ENCODE measurements at regions not wholly inside any gene's neighbourhood (a gene's known extent, or its start where the extent isn't known, plus 50 kb on each side); places are given as distances from the start of the nearest gene placed in this dataset.

DNA sequence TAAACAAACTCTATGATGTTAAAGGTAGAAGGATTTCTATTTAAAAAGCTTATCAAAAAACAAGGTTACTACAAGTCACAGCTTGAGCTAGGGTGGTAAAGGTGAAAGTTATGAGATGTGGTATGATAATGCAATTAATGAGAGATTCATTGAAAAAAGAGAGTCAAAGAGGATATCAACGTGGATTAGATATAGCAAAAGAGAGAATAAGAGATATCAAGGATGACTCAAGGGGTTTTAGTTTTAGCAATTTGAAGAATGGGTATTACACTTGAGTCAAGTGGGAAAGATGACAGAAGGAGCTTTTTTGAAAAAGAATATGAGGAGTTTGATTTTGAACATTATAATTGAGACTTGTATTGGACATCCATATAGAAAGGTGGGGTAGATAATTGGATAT is 59.8 kb downstream of the NUTM2E start:
- Histone ChIP-seq H3K9me3 (no peaks in the 10 kb centered on the region), H3K9me2 (no peaks in the 10 kb centered on the region), H3F3A (replicated peaks; ENCODE audit: insufficient read depth) (no peaks in the 10 kb centered on the region), H3K4me3 (ENCODE audit: low read depth in 2 of 2, low read length in 1 of 2) (no peak overlapping the region), H3K4me1 (ENCODE audit: control insufficient read depth in 1 of 2, insufficient read depth in 2 of 2, low read depth in 1 of 2, low read length in 1 of 2) (no peaks in the 10 kb centered on the region; a peak in 1 of 4 replicates), H3K36me3 (replicated peaks in 1 of 2; ENCODE audit: control insufficient read depth in 1 of 2, insufficient read depth in 2 of 2, low read length in 1 of 2) (no peaks in the 10 kb centered on the region), H3K27me3 (ENCODE audit: insufficient read depth) (no peaks in the 10 kb centered on the region), H3K79me2 (ENCODE audit: insufficient read depth) (no peaks in the 10 kb centered on the region), H3K4me2 (no peak overlapping the region), H2AFZ (ENCODE audit: low read depth) (no peak overlapping the region), H3K27ac (ENCODE audit: low read depth in 2 of 2, low read length in 1 of 2) (no peak overlapping the region), H4K20me1 (ENCODE audit: insufficient read depth) (no peaks in the 10 kb centered on the region), H3K9ac (no peak overlapping the region)
- no peak for TF ChIP-seq MEF2A (IDR thresholded peaks at IDR 0.05; ENCODE audit: borderline replicate concordance, low read depth)
- no peak for TF ChIP-seq POLR2AphosphoS5 (IDR thresholded peaks at IDR 0.05; ENCODE audit: low read depth, low read length)
- TF ChIP-seq TEAD4 (IDR thresholded peaks at IDR 0.05; ENCODE audit: borderline replicate concordance, insufficient read depth) = no peak
- no peak for TF ChIP-seq FOSL2 (IDR thresholded peaks at IDR 0.05; ENCODE audit: borderline replicate concordance, low read depth)
- no peak for TF ChIP-seq FOXM1 (IDR thresholded peaks at IDR 0.05; ENCODE audit: low read depth)
- TF ChIP-seq REST (IDR thresholded peaks at IDR 0.05; ENCODE audit: low read depth, low read length) = no peak
- TF ChIP-seq NRF1 (IDR thresholded peaks at IDR 0.05; ENCODE audit: low read depth, low read length) = no peak
- no peak for TF ChIP-seq RXRA (IDR thresholded peaks at IDR 0.05; ENCODE audit: borderline replicate concordance, low read depth)
- no peak for TF ChIP-seq ZBTB33 (IDR thresholded peaks at IDR 0.05; ENCODE audit: borderline replicate concordance, low read depth)
- no peak for TF ChIP-seq FOXJ3 (CRISPR knock-in tag; IDR thresholded peaks at IDR 0.05)
- TF ChIP-seq CHD2 (IDR thresholded peaks at IDR 0.05; ENCODE audit: low read length, partially characterized antibody) = no peak
- no peak for TF ChIP-seq EZH2phosphoT487 (IDR thresholded peaks at IDR 0.05; ENCODE audit: borderline replicate concordance, low read depth)
- TF ChIP-seq RFX5 (IDR thresholded peaks at IDR 0.05; ENCODE audit: low read length) = no peak
- TF ChIP-seq, protein P1, sequence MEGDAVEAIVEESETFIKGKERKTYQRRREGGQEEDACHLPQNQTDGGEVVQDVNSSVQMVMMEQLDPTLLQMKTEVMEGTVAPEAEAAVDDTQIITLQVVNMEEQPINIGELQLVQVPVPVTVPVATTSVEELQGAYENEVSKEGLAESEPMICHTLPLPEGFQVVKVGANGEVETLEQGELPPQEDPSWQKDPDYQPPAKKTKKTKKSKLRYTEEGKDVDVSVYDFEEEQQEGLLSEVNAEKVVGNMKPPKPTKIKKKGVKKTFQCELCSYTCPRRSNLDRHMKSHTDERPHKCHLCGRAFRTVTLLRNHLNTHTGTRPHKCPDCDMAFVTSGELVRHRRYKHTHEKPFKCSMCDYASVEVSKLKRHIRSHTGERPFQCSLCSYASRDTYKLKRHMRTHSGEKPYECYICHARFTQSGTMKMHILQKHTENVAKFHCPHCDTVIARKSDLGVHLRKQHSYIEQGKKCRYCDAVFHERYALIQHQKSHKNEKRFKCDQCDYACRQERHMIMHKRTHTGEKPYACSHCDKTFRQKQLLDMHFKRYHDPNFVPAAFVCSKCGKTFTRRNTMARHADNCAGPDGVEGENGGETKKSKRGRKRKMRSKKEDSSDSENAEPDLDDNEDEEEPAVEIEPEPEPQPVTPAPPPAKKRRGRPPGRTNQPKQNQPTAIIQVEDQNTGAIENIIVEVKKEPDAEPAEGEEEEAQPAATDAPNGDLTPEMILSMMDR (IDR thresholded peaks at IDR 0.05) = no peak
- TF ChIP-seq JUND (IDR thresholded peaks at IDR 0.05) = no peak
- no peak for TF ChIP-seq PBX3 (IDR thresholded peaks at IDR 0.05)
- TF ChIP-seq SIN3A (IDR thresholded peaks at IDR 0.05; ENCODE audit: borderline replicate concordance, low read depth, low read length) = no peak
- no peak for TF ChIP-seq YY1 (IDR thresholded peaks at IDR 0.05; ENCODE audit: low read depth)
- no peak for TF ChIP-seq GABPA (IDR thresholded peaks at IDR 0.05; ENCODE audit: low read depth)
- no peak for TF ChIP-seq RAD21 (IDR thresholded peaks at IDR 0.05; ENCODE audit: low read length)
- WGBS (ENCODE audit: low lambda C conversion rate) = 11% methylated on average over 1 of the region's 1 CpG
- ChIA-PET POLR2A (interaction anchor here (0.6 kb wide), 1 partner anchor 67 kb away, joined by 3 read pairs; no protein-coding TSS in a partner anchor), CTCF (no interaction called here)
- DNase-seq = no peak

Measured in SK-N-SH (cell line).